Activated T-cell treated with anti-CD3 and anti-CD28 coated beads for 24 hours (primary cell): ENCODE measurements at regions not wholly inside any gene's neighbourhood (a gene's known extent, or its start where the extent isn't known, plus 50 kb on each side); places are given as distances from the start of the nearest gene placed in this dataset.
"Not testable (repeated sequence)": the region's sequence is repeated elsewhere in the genome, so short reads cannot be mapped to it uniquely, and the experiment has no call there.

Experiments used
- DNase-seq: peaks from one replicate; pipeline ENCODE4 v3.0.0-alpha.2; 2020; ENCODE audit warnings: low read depth

DNA sequence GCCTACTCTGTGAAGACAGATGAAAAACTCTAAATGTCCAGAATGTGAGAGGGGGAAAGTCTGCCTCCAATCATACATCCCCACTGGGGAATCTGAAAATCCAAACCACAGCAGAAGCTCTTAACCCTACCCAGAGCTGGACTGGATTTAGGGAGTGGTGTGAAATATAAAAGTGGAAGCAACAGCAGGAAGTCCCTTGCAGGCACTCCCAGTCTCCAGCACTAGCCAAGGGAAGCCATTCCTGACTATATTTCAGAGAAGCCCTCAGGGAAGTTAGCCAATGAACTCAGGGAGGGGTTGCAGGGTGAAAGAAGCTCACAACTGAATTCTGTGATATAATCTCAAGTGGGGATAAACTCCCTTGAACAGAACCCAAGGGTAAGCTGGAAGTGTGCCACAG lies 51.5 kb downstream of the CRPPA start:
- no peak for DNase-seq

DNA sequence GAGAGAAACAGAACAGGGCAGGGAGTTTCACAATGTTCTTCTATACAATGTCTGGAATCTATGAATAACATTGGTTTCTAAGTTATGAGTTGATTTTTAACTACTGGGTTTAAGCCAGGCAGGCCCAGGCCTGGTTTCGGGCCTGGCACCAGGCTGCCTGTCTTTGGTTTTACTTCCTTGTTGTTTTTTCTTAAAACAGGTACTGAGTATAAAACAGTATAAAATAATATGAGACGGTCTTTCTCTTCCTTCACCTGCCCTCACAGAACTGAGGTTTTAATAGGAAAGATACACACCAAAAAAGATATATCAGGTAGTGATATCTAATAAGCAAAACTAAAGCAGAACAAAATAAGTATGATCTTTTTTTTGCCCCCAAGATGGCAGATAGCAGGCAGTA lies 52.0 kb downstream of the CRPPA start:
- not testable (repeated sequence) for DNase-seq

DNA sequence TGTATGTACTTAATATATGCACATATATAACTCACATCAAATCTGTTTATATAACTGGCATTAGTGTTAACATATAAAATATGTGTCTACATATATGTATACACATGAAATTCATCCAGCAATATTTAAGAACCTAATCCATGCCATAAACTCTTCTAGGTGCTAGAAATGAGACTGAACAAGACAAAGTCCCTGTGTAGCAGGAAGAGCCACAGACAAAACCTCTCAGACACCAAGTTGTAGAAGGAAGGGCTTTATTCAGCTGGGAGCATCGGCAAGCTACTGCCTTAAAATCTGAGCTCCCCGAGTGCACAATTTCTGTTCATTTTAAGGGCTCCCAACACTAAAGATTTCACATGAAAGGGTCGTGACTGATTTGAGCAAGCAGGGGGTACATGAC lies 52.5 kb downstream of the CRPPA start:
- no peak for DNase-seq

DNA sequence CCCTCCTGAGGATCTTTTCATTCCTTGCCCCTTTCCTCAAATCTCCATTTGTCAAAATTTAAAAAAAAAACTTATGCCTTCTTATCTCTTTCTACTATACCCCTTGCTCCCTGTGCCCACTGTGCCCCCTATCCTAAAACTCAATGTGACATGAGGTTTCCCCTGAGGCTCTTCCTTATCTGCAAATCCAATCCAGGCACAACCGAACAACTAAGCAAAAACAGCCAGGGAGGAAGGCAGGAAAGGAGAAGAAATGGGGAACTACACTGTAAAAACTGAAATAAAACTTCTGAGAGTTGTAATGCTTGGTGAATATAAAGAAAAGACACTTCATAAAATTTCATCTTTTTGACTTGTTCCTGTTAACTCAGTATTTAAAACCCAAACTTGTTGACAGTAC lies 54.2 kb downstream of the CRPPA start:
- DNase-seq, result no peak

DNA sequence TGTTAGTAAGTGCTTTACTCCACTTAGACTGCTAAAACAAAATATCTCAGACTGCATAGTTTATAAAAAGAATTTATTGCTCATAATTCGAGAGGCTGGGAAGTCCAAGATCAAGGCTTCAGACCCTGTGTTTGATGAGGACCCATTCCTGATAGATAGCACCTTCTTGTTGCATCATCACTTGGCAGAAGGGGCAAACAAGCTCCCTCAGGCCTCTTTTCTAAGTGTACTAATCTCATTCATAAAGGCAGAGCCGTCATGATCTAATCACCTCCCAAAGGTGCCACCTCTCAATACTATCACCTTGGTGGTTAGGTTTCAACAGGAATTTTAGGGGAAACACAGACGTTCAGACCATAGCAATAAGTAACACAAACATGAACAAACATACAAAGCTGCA lies 55.4 kb downstream of the CRPPA start:
- DNase-seq, result no peak

- no peak for DNase-seq
These were observed 56.2 kb downstream of the CRPPA start for GRCh38 chr7:16365177-16365576.

DNA sequence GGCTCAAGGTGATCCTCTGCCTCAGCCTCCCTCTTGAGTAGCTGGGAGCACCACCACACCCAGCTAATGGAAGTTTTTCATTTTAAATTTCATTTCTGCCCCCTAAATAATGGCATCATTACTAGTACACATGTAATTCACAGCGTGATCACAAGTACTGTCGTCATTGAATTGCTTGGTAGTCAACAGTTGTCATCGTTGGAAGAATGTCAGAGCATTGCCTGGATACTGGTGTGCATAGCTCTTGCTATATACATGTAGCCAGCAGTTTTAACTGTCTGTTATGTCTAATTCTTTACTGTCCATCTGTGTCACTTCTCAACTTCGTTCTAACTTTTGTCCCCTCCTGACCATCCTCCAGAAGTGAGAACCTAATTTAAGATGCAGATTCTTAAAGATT lies 62.1 kb downstream of the CRPPA start:
- DNase-seq, result no peak

GRCh38 chr7:16357921-16358320 lies 63.4 kb downstream of the CRPPA start:
- DNase-seq, result no peak

GRCh38 chr7:16357474-16357873 lies 63.9 kb downstream of the CRPPA start:
- DNase-seq, result no peak

DNA sequence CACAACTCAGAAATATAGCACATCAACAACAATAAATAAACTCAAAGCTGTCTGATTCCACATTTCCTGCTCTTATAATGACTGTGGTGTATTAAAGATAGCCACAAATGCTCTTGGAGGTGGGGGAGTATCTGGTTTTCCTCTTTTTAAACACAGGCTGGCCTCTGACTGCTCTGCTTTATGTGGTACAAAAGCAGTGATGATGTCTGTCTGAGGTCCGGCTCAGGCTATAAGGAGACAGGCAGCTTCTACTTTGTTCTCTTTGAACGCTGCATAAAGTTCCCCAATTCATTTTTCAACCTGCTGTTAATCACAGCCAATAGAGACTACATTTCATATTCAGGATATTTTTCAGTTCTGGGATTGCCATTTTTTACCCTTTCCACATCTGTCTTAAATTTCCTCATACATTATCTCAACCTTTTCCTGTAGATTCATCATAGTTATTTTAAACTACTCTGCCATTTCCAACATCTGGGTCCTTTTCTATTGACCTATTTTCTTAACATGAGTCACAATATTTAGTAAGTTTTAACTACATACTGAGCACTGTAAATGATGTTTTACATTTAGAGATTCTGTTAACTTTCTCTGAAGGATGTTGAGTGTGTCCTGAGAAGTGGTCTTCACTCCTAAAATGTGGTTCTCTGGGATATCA lies 64.9 kb downstream of the CRPPA start:
- DNase-seq, result no peak

DNA sequence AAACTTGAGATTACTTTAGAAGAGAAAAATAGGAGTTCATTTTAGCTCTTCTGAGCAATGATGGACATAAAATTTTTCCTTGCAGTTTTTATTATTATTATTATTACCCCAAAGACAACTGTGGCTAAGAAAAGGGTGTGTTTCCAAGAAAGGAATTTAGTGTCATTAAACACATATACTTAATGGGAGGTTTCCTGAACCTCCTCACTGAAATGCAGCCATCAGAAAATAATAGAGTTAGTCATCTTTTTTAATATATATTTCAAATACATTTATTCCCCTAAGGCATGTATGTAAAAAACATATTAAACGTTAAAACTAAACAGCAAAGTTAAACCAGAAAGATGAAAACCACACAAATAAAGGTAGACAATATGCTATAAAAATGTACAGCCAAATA lies 66.8 kb downstream of the CRPPA start:
- DNase-seq, result no peak

DNA sequence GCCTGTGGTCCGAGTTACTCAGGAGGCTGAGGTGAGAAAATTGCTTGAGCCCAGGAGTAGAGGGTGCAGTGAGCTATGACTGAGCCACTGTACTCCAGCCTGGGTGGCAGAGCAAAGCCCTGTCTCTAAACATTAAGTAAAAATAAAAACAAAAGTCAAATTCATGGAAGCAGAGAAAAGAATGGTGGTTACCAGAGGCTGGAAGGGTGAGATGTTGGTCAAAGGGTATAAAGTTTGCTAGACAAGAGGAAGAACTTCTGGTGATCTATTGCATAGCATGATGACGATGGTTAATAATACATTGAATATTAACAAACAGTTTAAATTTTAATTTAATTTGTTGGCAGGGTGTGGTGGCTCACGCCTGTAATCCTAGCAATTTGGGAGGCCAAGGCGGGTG lies 68.1 kb downstream of the CRPPA start:
- no peak for DNase-seq

DNA sequence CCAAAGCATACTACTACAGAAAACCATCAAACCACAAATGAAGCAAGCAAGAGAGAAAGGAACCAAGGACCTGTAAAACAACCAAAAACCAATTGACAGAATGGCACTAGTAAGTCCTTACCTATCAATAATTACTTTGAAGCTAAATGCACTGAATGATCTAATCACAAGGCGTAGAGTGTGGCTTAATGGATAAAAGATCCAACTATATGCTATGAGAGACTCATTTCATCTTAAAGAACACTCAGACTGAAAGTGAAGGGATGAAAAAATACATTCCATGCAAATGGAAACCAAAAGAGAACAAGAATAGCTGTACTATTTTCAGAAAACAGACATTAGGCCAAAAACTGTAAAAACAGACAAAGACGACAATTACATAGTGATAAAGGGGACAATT lies 70.7 kb downstream of the CRPPA start:
- no peak for DNase-seq

DNA sequence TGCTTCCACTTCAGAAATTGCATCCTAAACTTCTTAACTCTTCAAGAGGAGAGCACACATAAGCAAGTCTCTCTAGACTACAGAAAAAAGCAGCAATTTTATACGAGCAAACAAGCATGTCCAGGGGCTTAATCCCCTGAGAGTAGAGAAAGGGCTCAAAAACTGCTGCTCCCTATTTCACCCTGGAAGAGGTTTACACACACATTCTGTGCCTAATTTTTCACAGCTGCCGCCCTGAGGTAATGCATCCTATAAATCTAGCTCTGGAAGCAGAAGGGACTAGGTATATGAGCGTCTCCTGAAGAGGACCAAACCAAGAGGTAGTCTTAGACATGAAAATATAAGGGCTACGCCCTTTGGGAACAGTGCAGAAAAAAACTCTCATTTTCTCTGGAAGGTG lies 73.1 kb downstream of the CRPPA start:
- no peak for DNase-seq

DNA sequence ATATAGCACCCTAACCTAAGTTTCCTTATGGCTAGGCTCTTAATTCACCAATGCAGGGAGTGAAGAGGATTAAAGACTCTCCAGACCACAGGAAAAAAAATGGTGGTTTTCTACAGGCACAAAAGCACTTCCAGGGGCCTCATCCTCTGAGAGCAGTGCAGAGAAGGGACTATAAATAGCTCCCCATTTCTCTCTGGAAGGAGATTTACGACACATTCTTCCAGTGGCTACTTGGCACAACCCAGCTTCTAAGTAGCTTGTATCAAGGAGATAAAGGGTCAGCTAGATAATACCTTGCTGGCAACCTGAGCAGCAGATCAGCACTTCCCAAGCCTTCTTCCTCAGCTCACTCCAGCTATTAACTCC lies 73.5 kb downstream of the CRPPA start:
- DNase-seq, result no peak

DNA sequence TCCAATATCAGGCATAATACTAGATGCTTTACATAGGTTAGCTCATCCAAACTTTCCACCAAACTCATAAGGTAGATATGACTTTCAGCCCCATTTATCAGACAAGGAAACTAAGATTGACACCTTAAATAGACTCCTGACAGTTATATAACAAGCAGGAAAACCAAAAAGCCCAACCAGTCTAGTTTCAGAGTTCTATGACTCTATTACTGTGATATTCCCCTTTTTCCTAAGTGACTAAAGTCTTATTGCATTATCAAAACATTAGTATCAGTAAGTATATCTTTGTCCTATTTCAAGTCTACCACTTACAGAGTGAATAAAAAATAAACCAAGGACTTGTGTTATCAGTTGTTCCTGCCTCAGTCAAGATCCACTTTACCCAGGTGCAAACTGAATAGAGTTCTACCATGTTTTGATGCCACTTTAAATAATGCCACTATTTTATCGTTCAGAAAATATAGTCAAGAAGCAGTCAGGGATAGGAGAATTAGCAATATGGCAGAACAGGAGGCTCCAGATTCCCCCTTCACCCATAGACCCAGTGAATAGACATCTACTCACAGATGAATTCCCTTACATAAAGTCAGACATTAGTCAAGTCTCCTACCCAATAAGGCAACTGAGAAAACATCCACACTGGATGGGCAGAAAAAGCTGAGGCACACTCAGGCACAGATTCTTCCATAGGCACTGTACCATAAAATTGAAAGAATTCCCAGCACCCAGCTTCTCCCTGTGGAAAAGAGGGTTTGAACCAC lies 74.1 kb downstream of the CRPPA start:
- DNase-seq, result no peak

DNA sequence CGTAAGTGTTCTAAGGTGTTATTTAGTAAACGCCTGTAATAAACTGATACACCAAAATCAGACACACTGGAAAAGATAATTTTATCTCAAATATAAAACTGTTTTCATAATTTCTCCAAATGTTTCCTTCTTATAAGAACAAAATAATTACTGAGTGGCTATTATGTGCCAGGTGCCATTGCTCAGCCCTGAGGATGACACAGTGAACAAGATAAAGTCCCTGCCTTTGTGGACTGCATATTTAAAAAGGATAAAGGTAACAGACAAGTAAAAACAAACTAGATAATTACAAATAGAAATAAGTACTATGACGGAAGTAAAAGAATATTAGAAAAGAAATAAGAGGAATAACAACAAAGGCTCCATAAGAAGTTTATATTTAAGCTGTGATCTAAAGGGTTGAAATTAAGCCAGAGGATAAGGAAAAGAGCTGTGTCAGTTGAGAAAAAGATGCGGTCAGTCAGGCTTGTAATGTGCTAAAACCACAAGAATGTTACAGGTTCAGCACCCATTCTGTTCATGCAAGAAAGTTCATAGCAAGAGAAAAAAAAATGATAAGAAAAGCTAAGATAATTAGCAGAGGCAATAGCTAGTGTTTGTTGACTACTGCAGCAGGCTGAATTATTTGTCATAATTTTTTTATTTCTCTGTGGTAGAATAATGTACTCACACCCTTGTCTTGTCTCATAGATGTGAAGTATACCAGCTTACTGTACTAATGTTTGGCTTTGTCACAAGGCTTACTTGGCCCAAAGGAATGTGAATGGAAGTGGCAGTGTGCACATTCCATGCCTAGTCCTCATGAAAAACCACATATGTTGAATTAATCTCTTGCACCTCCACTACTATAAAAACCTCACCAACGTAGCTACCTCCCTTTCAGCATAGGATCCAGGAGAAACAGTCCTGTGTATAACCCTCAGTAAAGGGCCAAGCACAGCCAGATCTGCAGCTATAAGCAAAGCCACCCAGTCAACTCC lies 75.1 kb downstream of the CRPPA start:
- DNase-seq, result no peak

DNA sequence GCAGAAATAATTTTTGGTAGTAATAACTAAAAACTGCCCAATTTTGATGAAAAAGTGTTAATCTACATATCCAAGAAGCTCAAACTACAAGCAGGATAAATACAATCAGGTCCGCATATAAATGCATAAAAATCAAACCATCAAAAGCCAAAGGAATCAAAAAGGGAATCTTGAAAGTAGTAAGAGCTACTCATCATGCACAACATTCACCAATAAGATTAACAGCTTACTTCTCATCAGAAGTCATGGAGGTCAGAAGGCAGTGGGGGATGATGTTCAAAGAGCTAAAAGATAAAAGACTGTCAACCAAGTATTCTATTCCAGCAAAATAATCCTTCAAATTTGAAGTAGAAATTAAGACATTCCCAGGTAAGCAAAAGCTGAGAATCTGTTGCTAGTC lies 76.4 kb downstream of the CRPPA start:
- no peak for DNase-seq

- no peak for DNase-seq
These were observed 77.7 kb downstream of the CRPPA start for GRCh38 chr7:16343612-16344011.

- DNase-seq, result no peak
These were observed 83.3 kb downstream of the CRPPA start for GRCh38 chr7:16338065-16338464.

GRCh38 chr7:16326106-16326505 lies 95.2 kb downstream of the CRPPA start:
- no peak for DNase-seq

- DNase-seq, result no peak
These were observed 98.0 kb downstream of the CRPPA start for GRCh38 chr7:16323313-16323712.

- no peak for DNase-seq
These were observed 101.2 kb downstream of the CRPPA start for GRCh38 chr7:16320099-16320660.
